DND-41 (cell line): ENCODE measurements at regions not wholly inside any gene's neighbourhood (a gene's known extent, or its start where the extent isn't known, plus 50 kb on each side); places are given as distances from the start of the nearest gene placed in this dataset.
"Not testable (repeated sequence)": the region's sequence is repeated elsewhere in the genome, so short reads cannot be mapped to it uniquely, and the experiment has no call there.

ENCODE experiments used
- ATAC-seq: fragments of 200-7000 bp; cut with Tn5 transposase; 3 replicates; pipeline ENCODE4 v1.9.1; 2021; ENCODE audit warnings: low read depth; ENCODE audit not compliant: insufficient read depth
- DNase-seq: peaks from one replicate; pipeline ENCODE4 v3.0.0-alpha.2; 2020
- H2AFZ ChIP-seq: 2 replicates; pipeline ENCODE4 v1.6.0; 2012; ENCODE audit warnings: low read depth, low read length
- H3K27ac ChIP-seq: 2 replicates; pipeline ENCODE4 v1.5.1; 2012; ENCODE audit warnings: low read length, inconsistent platforms
- H3K27me3 ChIP-seq: fragments of 200-600 bp; sonication (generic); 2 replicates; pipeline ENCODE4 v1.6.0; 2012; ENCODE audit warnings: low read length, mild to moderate bottlenecking, inconsistent platforms; ENCODE audit not compliant: insufficient read depth, poor library complexity
- H3K36me3 ChIP-seq: 2 replicates; pipeline ENCODE4 v1.5.1; 2012; ENCODE audit warnings: low read length, inconsistent platforms; ENCODE audit not compliant: insufficient read depth
- H3K4me1 ChIP-seq: 2 replicates; pipeline ENCODE4 v1.5.1; 2012; ENCODE audit warnings: mild to moderate bottlenecking, low read length; ENCODE audit not compliant: insufficient read depth
- H3K4me2 ChIP-seq: 2 replicates; pipeline ENCODE4 v1.6.0; 2012; ENCODE audit warnings: mild to moderate bottlenecking, moderate library complexity, low read length, inconsistent platforms; ENCODE audit not compliant: insufficient read depth
- H3K4me3 ChIP-seq, 2 experiments: fragments of 200-600 bp in 1 of 2; shearing (Covaris generic) in 1 of 2; 2 replicates each; pipeline ENCODE4 v1.5.1; 2012 to 2016; ENCODE audit warnings: inconsistent platforms in 2 of 2, low read length in 2 of 2, mild to moderate bottlenecking in 2 of 2, low read depth in 1 of 2, moderate library complexity in 1 of 2
- H3K79me2 ChIP-seq: 2 replicates; pipeline ENCODE4 v1.6.0; 2012; ENCODE audit warnings: low read length, inconsistent platforms; ENCODE audit not compliant: insufficient read depth
- H3K9ac ChIP-seq: 2 replicates; pipeline ENCODE4 v1.6.0; 2012; ENCODE audit warnings: low read depth, mild to moderate bottlenecking, inconsistent platforms, low read length, moderate library complexity
- H3K9me3 ChIP-seq: 2 replicates; pipeline ENCODE4 v1.5.1; 2012; ENCODE audit warnings: low read length, moderate library complexity, mild to moderate bottlenecking, inconsistent platforms; ENCODE audit not compliant: insufficient read depth, severe bottlenecking
- H4K20me1 ChIP-seq: 2 replicates; pipeline ENCODE4 v1.6.0; 2012; ENCODE audit warnings: low read length; ENCODE audit not compliant: insufficient read depth
- CTCF ChIP-seq: IDR thresholded peaks from 2 replicates; pipeline ENCODE4 v1.5.1; 2012; ENCODE audit warnings: borderline replicate concordance, low read length, moderate library complexity, mild to moderate bottlenecking; ENCODE audit not compliant: poor library complexity, severe bottlenecking; ENCODE audit errors: extremely low read depth
- EZH2 ChIP-seq: IDR thresholded peaks from 3 replicates; pipeline ENCODE4 v1.6.1; 2012; ENCODE audit warnings: borderline replicate concordance, low read depth, mild to moderate bottlenecking, moderate library complexity, low read length, inconsistent platforms; ENCODE audit not compliant: severe bottlenecking

DNA sequence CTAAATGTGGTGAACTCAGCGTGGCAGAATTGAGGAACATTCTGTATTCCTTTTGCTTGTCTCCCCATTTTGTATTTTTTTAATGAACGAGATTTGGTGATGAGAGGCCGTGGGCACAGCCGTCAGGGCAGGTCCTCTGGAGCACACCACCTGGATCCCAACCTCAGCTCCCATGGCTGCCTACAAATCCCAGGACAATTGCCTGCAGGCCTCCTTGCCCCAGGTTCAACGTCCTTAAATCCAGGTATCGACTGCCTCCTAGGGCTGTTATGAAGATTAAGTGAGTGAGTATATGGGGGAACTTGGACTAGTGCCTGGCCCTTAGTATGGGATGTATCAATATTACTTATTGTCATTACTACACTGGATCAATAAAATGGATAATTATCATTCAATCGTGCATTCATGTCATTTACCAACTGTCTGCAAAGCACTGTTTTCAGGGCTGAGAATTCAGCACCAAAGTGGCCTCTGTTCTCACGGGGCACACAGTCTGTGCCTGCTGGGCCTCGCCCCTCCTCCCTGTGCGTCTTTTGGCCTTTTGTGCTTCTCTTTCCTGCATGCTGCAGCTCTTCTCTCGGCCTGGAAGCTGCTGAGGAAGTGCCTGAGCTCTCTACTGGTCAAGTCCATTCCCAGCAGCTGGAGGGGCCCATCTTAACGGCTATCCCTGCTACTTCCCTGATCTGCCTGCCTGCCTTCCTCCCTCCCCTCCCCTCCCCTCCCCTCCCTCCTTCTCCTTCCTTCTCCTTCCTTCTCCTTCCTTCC, 1343.7 kb downstream of the BRD1 start:
- Histone ChIP-seq H3K4me3 (no peak overlapping the region), H3K27me3 (no peaks in the 10 kb centered on the region), H4K20me1 (no peaks in the 10 kb centered on the region; the same call in 1 of the 2 replicates), H3K4me1 (no peaks in the 10 kb centered on the region), H3K9ac (no peak overlapping the region), H3K27ac (no peak overlapping the region), H3K9me3 (no peaks in the 10 kb centered on the region), H3K79me2 (no peaks in the 10 kb centered on the region), H2AFZ (no peak overlapping the region), H3K4me2 (no peak overlapping the region), H3K36me3 (no peaks in the 10 kb centered on the region)
- TF ChIP-seq CTCF (no peak), EZH2 (no peak)
- no peak for ATAC-seq
- DNase-seq = no peak

GRCh38 chr22:48482771-48483170, 1344.9 kb downstream of the BRD1 start:
- no peak overlapping the region for H2AFZ ChIP-seq
- DNase-seq = no peak

DNA sequence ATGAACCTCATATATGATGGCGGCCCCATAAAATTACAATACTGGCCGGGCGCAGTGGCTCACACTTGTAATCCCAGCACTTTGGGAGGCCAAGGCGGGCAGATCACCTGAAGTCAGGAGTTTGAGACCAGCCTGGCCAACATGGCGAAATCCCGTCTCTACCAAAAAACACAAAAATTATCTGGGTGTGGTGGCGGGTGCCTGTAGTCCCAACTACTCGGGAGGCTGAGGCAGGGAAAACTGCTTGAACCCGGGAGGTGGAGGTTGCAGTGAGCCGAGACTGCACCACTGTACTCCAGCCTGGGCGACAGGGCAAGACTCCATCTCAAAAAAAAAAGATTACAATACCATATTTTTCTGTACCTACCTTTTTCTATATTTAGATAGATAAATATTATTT, 1345.5 kb downstream of the BRD1 start:
- not testable (repeated sequence) for DNase-seq

More at GRCh38 chr22:48482771-48483170, 1344.9 kb downstream of the BRD1 start:
- no peak overlapping the region for H3K4me2 ChIP-seq
- no peaks in the 10 kb centered on the region for H3K79me2 ChIP-seq
- no peaks in the 10 kb centered on the region for H3K9me3 ChIP-seq
- TF ChIP-seq CTCF = no peak
- no peak for TF ChIP-seq EZH2
- no peak overlapping the region for H3K9ac ChIP-seq
- H3K4me1 ChIP-seq = no peaks in the 10 kb centered on the region
- no peak overlapping the region for H3K27ac ChIP-seq
- no peaks in the 10 kb centered on the region for H3K27me3 ChIP-seq
- ATAC-seq = no peak
- no peaks in the 10 kb centered on the region; the same call in 1 of the 2 replicates for H4K20me1 ChIP-seq
- no peaks in the 10 kb centered on the region for H3K36me3 ChIP-seq
- H3K4me3 ChIP-seq = no peak overlapping the region

DNA sequence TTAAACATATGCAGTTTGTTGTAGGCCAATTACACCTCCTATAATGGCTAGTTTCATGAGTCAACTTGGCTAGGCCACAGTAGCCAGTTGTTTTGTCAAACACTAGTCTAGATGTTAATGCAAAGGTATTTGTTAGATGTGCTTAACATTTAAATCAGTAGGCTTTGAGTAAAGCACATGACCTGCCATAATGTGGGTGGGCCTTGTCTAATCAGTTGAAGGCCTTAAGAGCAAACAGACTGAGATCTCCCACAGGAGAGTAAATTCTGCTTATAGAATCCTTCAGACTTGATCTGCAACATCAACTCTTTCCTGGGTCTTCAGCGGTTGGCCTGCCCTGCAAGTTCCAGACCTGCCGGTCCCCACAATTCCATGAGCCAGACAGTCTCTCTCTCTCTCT, 1345.9 kb downstream of the BRD1 start:
- no peak overlapping the region for H3K4me2 ChIP-seq
- no peaks in the 10 kb centered on the region for H3K36me3 ChIP-seq
- no peaks in the 10 kb centered on the region for H3K79me2 ChIP-seq
- no peaks in the 10 kb centered on the region for H3K9me3 ChIP-seq
- H2AFZ ChIP-seq = no peak overlapping the region
- ATAC-seq = no peak
- H3K27ac ChIP-seq = no peak overlapping the region
- no peak overlapping the region for H3K9ac ChIP-seq
- no peaks in the 10 kb centered on the region; the same call in 1 of the 2 replicates for H4K20me1 ChIP-seq
- DNase-seq = no peak
- H3K4me3 ChIP-seq = no peak overlapping the region
- H3K4me1 ChIP-seq = no peaks in the 10 kb centered on the region
- H3K27me3 ChIP-seq = no peaks in the 10 kb centered on the region
- TF ChIP-seq CTCF (no peak), EZH2 (no peak)

More for the DNA sequence above, 1345.5 kb downstream of the BRD1 start:
- not testable (repeated sequence) for H3K27me3 ChIP-seq, H3K4me3 ChIP-seq, H3K79me2 ChIP-seq, ATAC-seq, H2AFZ ChIP-seq, H3K4me1 ChIP-seq, H3K4me2 ChIP-seq, H3K9ac ChIP-seq, H3K27ac ChIP-seq, H3K9me3 ChIP-seq, H4K20me1 ChIP-seq, H3K36me3 ChIP-seq
